CD4-positive, alpha-beta T cell (primary cell): ENCODE measurements at regions not wholly inside any gene's neighbourhood (a gene's known extent, or its start where the extent isn't known, plus 50 kb on each side); places are given as distances from the start of the nearest gene placed in this dataset.

Source experiments
- ATAC-seq: fragments of 200-7000 bp; cut with Tn5 transposase; one replicate; pipeline ENCODE4 v1.10.0; 2022; ENCODE audit warnings: mild to moderate bottlenecking; ENCODE audit not compliant: poor library complexity
- CTCF ChIA-PET: fragments of 350-600 bp; sonication (Branson Sonifier 250); formaldehyde crosslinking; loops from one replicate; lab custom pipeline; 2021; ENCODE audit warnings: antibody characterized with exemption, inconsistent platforms; lab: Charles Lee
- POLR2A ChIA-PET: fragments of 350-600 bp; sonication (Branson Sonifier 250); formaldehyde crosslinking; loops from one replicate; lab custom pipeline; 2021; ENCODE audit warnings: antibody characterized with exemption, inconsistent platforms; lab: Charles Lee
- DNase-seq, 14 experiments: peaks; one replicate each; pipeline ENCODE4 v3.0.0-alpha.2; 2013 to 2020; ENCODE audit warnings: mixed read lengths in 2 of 14
- H3K27ac ChIP-seq, 2 donors: one replicate each; pipeline versions ENCODE4 v1.5.1 to v1.7.0; 2013; ENCODE audit warnings: low read length in 2 of 2, low read depth in 1 of 2, mild to moderate bottlenecking in 1 of 2
- H3K27me3 ChIP-seq, 2 experiments: 1 replicate in 1 of 2; 2 replicates in 1 of 2; pipeline versions ENCODE4 v1.6.1 to v1.7.0; 2013; ENCODE audit warnings: low read length in 2 of 2, control low read depth in 1 of 2, mild to moderate bottlenecking in 1 of 2, moderate library complexity in 1 of 2; ENCODE audit not compliant: insufficient read depth in 2 of 2, control insufficient read depth in 1 of 2
- H3K36me3 ChIP-seq: one replicate; pipeline ENCODE4 v1.6.1; 2013; ENCODE audit warnings: low read length, control low read depth; ENCODE audit not compliant: insufficient read depth
- H3K4me1 ChIP-seq: one replicate; pipeline ENCODE4 v1.6.1; 2013; ENCODE audit warnings: low read length, control low read depth; ENCODE audit not compliant: insufficient read depth
- H3K4me3 ChIP-seq: one replicate; pipeline ENCODE4 v1.5.1; 2013; ENCODE audit warnings: mild to moderate bottlenecking, low read length, moderate library complexity
- H3K9me3 ChIP-seq, 2 experiments: 1 replicate in 1 of 2; 2 replicates in 1 of 2; pipeline versions ENCODE4 v1.6.1 to v1.7.0; 2013; ENCODE audit warnings: low read length in 2 of 2, mild to moderate bottlenecking in 2 of 2, control low read depth in 1 of 2, moderate library complexity in 1 of 2; ENCODE audit not compliant: control insufficient read depth in 1 of 2, insufficient read depth in 1 of 2
- H3K27ac Mint-ChIP-seq: one replicate; pipeline ENCODE4 v1.8.0; 2020; ENCODE audit warnings: mixed read lengths
- H3K27me3 Mint-ChIP-seq: one replicate; pipeline ENCODE4 v1.8.0; 2021; ENCODE audit warnings: mixed read lengths
- H3K36me3 Mint-ChIP-seq: one replicate; pipeline ENCODE4 v1.8.0; 2021; ENCODE audit warnings: low read depth, mixed read lengths
- H3K4me1 Mint-ChIP-seq: one replicate; pipeline ENCODE4 v1.8.0; 2021; ENCODE audit warnings: low read depth, mixed read lengths
- H3K4me3 Mint-ChIP-seq: one replicate; pipeline ENCODE4 v1.8.0; 2020; ENCODE audit warnings: mild to moderate bottlenecking, mixed read lengths
- H3K9me3 Mint-ChIP-seq: one replicate; pipeline ENCODE4 v1.8.0; 2020; ENCODE audit warnings: mixed read lengths
- CTCF ChIP-seq: fragments of 200-600 bp; IDR thresholded peaks from one replicate; pipeline ENCODE4 v1.8.0; 2022; ENCODE audit warnings: antibody characterized with exemption, mild to moderate bottlenecking
- intact Hi-C, 2 experiments: fragments of 100-400 bp; cut with DNase I in 1 of 2; cut with micrococcal nuclease in 1 of 2; formaldehyde crosslinking; loops; one replicate each; pipeline versions ENCODE4 v1.15.1 to v1.9.0; 2023 to 2025; cut with DNase I, micrococcal nuclease

- Mint-ChIP-seq H3K27me3 (no peaks in the 10 kb centered on the region), H3K36me3 (no peaks in the 10 kb centered on the region), H3K4me3 (no peak overlapping the region), H3K27ac (peak overlapping the region; percentile 21), H3K4me1 (peaks cover 25% of the 10 kb centered on the region), H3K9me3 (no peaks in the 10 kb centered on the region)
- Histone ChIP-seq H3K36me3 (no peaks in the 10 kb centered on the region), H3K27ac (no peak overlapping the region), H3K4me3 (no peak overlapping the region), H3K27me3 (no peaks in the 10 kb centered on the region), H3K4me1 (peaks cover 4% of the 10 kb centered on the region), H3K9me3 (no peaks in the 10 kb centered on the region)
- intact Hi-C loops = no loop called here
- ATAC-seq = no peak
- no peak for TF ChIP-seq CTCF
- no peak for DNase-seq
- ChIA-PET POLR2A (interaction anchor here (1.2 kb wide), 2 partner anchors 17 to 23 kb away, joined by 3 to 4 read pairs; no protein-coding TSS in a partner anchor), CTCF (interaction anchor here (0.6 to 1.2 kb wide), 3 partner anchors 24 to 226 kb away, joined by 3 to 5 read pairs (median 3); no protein-coding TSS in a partner anchor)
Measured at GRCh38 chr11:128398517-128399250, 188.7 kb downstream of the ETS1 start.

- POLR2A ChIA-PET = no interaction called here
Measured at GRCh38 chr11:128397362-128397761, 190.0 kb downstream of the ETS1 start.

GRCh38 chr11:128394431-128395089 lies 192.8 kb downstream of the ETS1 start:
- Mint-ChIP-seq H3K4me3 (no peak overlapping the region), H3K27ac (no peak overlapping the region), H3K36me3 (no peaks in the 10 kb centered on the region), H3K4me1 (peaks cover 25% of the 10 kb centered on the region), H3K27me3 (no peaks in the 10 kb centered on the region), H3K9me3 (no peaks in the 10 kb centered on the region)
- peaks cover 4% of the 10 kb centered on the region for H3K4me1 ChIP-seq
- TF ChIP-seq CTCF = no peak
- no peaks in the 10 kb centered on the region for H3K36me3 ChIP-seq
- ChIA-PET CTCF (interaction anchor here (1.0 kb wide), 1 partner anchor 27 kb away, joined by 3 read pairs; no protein-coding TSS in a partner anchor), POLR2A (interaction anchor here (1.5 kb wide), 1 partner anchor 8 kb away, joined by 5 read pairs; no protein-coding TSS in a partner anchor)
- DNase-seq = no peak
- no peak for ATAC-seq
- no peak overlapping the region for H3K4me3 ChIP-seq
- no peaks in the 10 kb centered on the region for H3K9me3 ChIP-seq
- intact Hi-C loops = no loop called here
- H3K27me3 ChIP-seq = no peaks in the 10 kb centered on the region
- H3K27ac ChIP-seq = no peak overlapping the region

More at GRCh38 chr11:128397362-128397761, 190.0 kb downstream of the ETS1 start:
- ATAC-seq (no peak), DNase-seq (no peak)
- Mint-ChIP-seq H3K27me3 (no peaks in the 10 kb centered on the region), H3K27ac (no peak overlapping the region), H3K4me1 (peaks cover 25% of the 10 kb centered on the region), H3K9me3 (no peaks in the 10 kb centered on the region), H3K36me3 (no peaks in the 10 kb centered on the region), H3K4me3 (no peak overlapping the region)
- no peaks in the 10 kb centered on the region for H3K27me3 ChIP-seq
- H3K4me3 ChIP-seq = no peak overlapping the region
- H3K36me3 ChIP-seq = no peaks in the 10 kb centered on the region
- no peaks in the 10 kb centered on the region for H3K9me3 ChIP-seq
- intact Hi-C loops = no loop called here
- no peak for TF ChIP-seq CTCF
- H3K4me1 ChIP-seq = peaks cover 4% of the 10 kb centered on the region
- CTCF ChIA-PET = interaction anchor here (0.7 to 1.2 kb wide), 2 partner anchors 112 to 225 kb away, joined by 3 read pairs; no protein-coding TSS in a partner anchor
- H3K27ac ChIP-seq = no peak overlapping the region
